OCI-LY3 (cell line): ENCODE measurements at regions not wholly inside any gene's neighbourhood (a gene's known extent, or its start where the extent isn't known, plus 50 kb on each side); places are given as distances from the start of the nearest gene placed in this dataset.

Source experiments
- EZH2phosphoT487 ChIP-seq: fragments of 200-600 bp; shearing (Covaris generic); IDR thresholded peaks from 2 replicates; pipeline ENCODE4 v1.6.1; 2018; ENCODE audit warnings: antibody characterized with exemption, mixed run types, low read depth
- TF ChIP-seq, protein P1 (sequence below): fragments of 200-600, 300-600 bp; sonication (generic); IDR thresholded peaks from 2 replicates; pipeline ENCODE4 v1.5.1; 2014; ENCODE audit warnings: antibody characterized with exemption, low read length, low read depth

GRCh38 chr1:68677684-68678351 lies 180.9 kb upstream of the DEPDC1 start:
- TF ChIP-seq, protein P1, sequence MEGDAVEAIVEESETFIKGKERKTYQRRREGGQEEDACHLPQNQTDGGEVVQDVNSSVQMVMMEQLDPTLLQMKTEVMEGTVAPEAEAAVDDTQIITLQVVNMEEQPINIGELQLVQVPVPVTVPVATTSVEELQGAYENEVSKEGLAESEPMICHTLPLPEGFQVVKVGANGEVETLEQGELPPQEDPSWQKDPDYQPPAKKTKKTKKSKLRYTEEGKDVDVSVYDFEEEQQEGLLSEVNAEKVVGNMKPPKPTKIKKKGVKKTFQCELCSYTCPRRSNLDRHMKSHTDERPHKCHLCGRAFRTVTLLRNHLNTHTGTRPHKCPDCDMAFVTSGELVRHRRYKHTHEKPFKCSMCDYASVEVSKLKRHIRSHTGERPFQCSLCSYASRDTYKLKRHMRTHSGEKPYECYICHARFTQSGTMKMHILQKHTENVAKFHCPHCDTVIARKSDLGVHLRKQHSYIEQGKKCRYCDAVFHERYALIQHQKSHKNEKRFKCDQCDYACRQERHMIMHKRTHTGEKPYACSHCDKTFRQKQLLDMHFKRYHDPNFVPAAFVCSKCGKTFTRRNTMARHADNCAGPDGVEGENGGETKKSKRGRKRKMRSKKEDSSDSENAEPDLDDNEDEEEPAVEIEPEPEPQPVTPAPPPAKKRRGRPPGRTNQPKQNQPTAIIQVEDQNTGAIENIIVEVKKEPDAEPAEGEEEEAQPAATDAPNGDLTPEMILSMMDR: no peak
- TF ChIP-seq EZH2phosphoT487: no peak
